ENCODE measurements at regions not wholly inside any gene's neighbourhood (a gene's known extent, or its start where the extent isn't known, plus 50 kb on each side); places are given as distances from the start of the nearest gene placed in this dataset.

GRCh38 chr17:22462461-22462860 lies 770.1 kb downstream of the KCNJ18 start:
- TF ChIP-seq CTCF (conservative IDR thresholded peaks at IDR 0.05; ENCODE audit: low read depth in 2 of 2) (no peak), JUNB (IDR thresholded peaks at IDR 0.05; ENCODE audit: unreplicated experiment) (no peak), EZH2phosphoT487 (IDR thresholded peaks at IDR 0.05; ENCODE audit: unreplicated experiment) (no peak), POLR2AphosphoS5 (IDR thresholded peaks at IDR 0.05; ENCODE audit: low read depth) (no peak)
